ENCODE measurements at regions not wholly inside any gene's neighbourhood (a gene's known extent, or its start where the extent isn't known, plus 50 kb on each side); places are given as distances from the start of the nearest gene placed in this dataset.

DNA sequence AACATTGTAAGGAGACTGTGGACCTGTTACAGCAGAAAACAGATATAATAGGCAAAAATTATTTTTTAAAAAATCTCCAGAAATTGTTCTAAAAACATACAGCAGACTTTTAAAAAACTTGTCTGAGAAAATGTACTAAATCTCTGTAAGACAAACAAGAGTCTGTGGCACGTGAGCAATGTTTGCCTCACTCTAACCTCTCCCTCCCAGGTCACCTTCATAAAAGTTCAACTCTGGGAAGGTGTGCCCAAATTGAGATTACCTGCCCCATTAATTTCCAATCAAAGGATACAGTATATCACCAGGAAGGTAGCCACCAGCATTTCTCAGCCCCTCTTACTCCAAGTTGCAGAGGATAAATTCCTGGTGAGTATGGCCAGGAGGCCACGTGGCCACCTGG, 992.7 kb downstream of the TMEM182 start:
- no peak overlapping the region for H3K27ac ChIP-seq
- TF ChIP-seq CTCF (IDR thresholded peaks at IDR 0.05): no peak
- TF ChIP-seq ZFX (IDR thresholded peaks at IDR 0.05; ENCODE audit: borderline replicate concordance): no peak

DNA sequence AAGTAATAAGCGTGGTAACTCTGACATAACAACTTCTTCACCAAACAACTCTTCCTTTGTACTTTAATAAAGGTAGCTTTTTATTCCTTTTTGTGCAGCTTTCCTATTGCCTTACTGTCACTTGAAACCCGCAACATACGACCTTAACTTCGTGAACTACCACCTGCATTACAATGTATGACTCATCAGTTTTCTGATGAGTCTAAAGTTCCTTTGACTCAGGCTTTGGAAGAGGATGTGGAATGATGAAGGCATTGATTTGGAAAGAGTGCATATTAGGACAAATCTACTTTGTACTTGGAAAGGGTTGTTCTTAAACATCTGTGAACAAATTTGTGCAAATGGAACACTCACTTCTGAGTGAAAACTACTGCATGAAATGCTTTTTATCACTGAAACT, 1012.1 kb downstream of the TMEM182 start:
- TF ChIP-seq ZFX (IDR thresholded peaks at IDR 0.05; ENCODE audit: borderline replicate concordance) (no peak), CTCF (IDR thresholded peaks at IDR 0.05) (no peak)
- no peak overlapping the region for H3K27ac ChIP-seq

- H3K27ac ChIP-seq: no peak overlapping the region
- no peak for TF ChIP-seq CTCF (IDR thresholded peaks at IDR 0.05)
- TF ChIP-seq ZFX (IDR thresholded peaks at IDR 0.05; ENCODE audit: borderline replicate concordance): no peak
Observed at GRCh38 chr2:103780088-103780702, 1018.4 kb downstream of the TMEM182 start.

GRCh38 chr2:103781313-103781712, 1019.5 kb downstream of the TMEM182 start:
- TF ChIP-seq CTCF (IDR thresholded peaks at IDR 0.05): no peak
- no peak for TF ChIP-seq ZFX (IDR thresholded peaks at IDR 0.05; ENCODE audit: borderline replicate concordance)
- no peak overlapping the region for H3K27ac ChIP-seq

- H3K27ac ChIP-seq: no peak overlapping the region
- TF ChIP-seq CTCF (IDR thresholded peaks at IDR 0.05) (no peak), ZFX (IDR thresholded peaks at IDR 0.05; ENCODE audit: borderline replicate concordance) (no peak)
Observed at GRCh38 chr2:103784261-103784660, 1022.4 kb downstream of the TMEM182 start.

DNA sequence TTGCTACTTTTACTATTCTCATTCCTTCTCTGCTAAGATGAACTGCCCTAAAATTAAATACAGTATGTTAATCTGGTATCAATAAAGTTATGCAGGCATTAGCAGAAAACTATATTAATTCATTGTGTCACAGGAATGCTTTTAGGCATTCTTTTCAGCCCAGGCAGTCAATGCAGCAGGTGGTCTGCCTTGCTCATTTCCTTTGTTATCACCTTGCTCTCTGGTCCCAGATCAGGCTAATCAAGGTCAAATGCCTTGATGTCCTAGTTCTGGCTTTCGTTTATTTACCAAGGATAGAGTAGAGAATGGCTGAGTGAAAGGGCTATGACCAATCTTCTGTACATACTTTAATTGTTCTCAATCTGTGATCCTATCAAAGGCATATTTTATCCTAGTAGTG, 1023.6 kb downstream of the TMEM182 start:
- no peak overlapping the region for H3K27ac ChIP-seq
- TF ChIP-seq CTCF (IDR thresholded peaks at IDR 0.05) (no peak), ZFX (IDR thresholded peaks at IDR 0.05; ENCODE audit: borderline replicate concordance) (no peak)

GRCh38 chr2:103785956-103786355, 1024.1 kb downstream of the TMEM182 start:
- TF ChIP-seq CTCF (IDR thresholded peaks at IDR 0.05) (no peak), ZFX (IDR thresholded peaks at IDR 0.05; ENCODE audit: borderline replicate concordance) (no peak)
- H3K27ac ChIP-seq: no peak overlapping the region

All from 22Rv1 (cell line).